MM.1S (cell line): ENCODE measurements at regions not wholly inside any gene's neighbourhood (a gene's known extent, or its start where the extent isn't known, plus 50 kb on each side); places are given as distances from the start of the nearest gene placed in this dataset.

Source experiments
- EZH2 ChIP-seq: fragments of 300-600 bp; sonication (generic); optimal IDR thresholded peaks from 2 replicates; pipeline ENCODE3; 2017; ENCODE audit warnings: low read depth, mild to moderate bottlenecking, antibody characterized with exemption, low read length, mixed read lengths
- TF ChIP-seq, protein P1 (sequence below): fragments of 300-600 bp; sonication (generic); IDR thresholded peaks from 2 replicates; pipeline ENCODE4 v1.5.1; 2016; ENCODE audit warnings: antibody characterized with exemption, low read length, mixed read lengths

DNA sequence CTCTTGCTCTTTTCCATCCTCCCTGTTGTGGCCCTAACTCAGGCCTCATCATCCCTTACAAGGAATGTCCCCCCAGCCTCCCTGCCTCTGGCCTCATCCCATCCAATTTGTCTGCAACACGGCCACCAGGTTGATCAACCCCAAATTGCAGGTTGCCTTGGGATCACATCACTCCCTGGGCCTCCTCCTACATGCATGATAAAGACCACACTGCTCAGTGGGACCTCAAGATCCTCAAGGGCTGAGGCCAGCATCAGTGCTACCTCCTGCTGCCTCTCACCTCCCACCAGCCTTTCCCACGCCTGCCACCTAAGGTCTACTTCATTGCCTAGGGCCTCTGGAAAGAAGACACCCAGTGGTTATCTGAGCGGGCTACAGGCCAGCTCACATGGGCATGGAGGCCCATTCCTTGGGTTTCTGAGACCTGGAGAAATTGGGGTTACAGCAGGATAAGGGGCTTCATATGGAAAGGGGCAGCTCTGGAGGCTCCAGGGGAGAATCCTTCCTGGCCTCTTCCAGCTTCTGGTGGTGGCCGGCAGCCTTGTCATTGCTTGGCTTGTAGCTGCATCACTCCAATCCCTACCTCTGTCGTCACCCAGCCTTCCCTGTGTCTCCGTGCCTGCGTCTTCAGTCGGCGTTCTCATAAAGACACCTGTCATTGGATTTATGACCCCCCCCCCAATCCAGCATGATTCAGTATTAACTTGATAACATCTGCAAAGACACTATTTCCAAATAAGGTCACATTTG, 60.5 kb downstream of the KLHDC7A start:
- TF ChIP-seq, protein P1, sequence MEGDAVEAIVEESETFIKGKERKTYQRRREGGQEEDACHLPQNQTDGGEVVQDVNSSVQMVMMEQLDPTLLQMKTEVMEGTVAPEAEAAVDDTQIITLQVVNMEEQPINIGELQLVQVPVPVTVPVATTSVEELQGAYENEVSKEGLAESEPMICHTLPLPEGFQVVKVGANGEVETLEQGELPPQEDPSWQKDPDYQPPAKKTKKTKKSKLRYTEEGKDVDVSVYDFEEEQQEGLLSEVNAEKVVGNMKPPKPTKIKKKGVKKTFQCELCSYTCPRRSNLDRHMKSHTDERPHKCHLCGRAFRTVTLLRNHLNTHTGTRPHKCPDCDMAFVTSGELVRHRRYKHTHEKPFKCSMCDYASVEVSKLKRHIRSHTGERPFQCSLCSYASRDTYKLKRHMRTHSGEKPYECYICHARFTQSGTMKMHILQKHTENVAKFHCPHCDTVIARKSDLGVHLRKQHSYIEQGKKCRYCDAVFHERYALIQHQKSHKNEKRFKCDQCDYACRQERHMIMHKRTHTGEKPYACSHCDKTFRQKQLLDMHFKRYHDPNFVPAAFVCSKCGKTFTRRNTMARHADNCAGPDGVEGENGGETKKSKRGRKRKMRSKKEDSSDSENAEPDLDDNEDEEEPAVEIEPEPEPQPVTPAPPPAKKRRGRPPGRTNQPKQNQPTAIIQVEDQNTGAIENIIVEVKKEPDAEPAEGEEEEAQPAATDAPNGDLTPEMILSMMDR, result no peak
- no peak for TF ChIP-seq EZH2
